Activated CD8-positive, alpha-beta memory T cell treated with anti-CD3 and anti-CD28 coated beads, Interleukin-2, amount 10 ng/mL, durations not matched to agents 7 days and 5 days (primary cell): ENCODE measurements at regions not wholly inside any gene's neighbourhood (a gene's known extent, or its start where the extent isn't known, plus 50 kb on each side); places are given as distances from the start of the nearest gene placed in this dataset.

ENCODE experiments used
- ATAC-seq: fragments of 150-1000 bp; cut with Tn5 transposase; one replicate; pipeline ENCODE4 v1.10.0; 2021; ENCODE audit warnings: moderate library complexity
- CTCF ChIA-PET: fragments of 350-600 bp; sonication (Branson Sonifier 250); formaldehyde crosslinking; loops from one replicate; lab custom pipeline; 2021; ENCODE audit warnings: antibody characterized with exemption; lab: Charles Lee
- DNase-seq: peaks from one replicate; pipeline ENCODE4 v3.0.0-alpha.2; 2020
- H3K27ac Mint-ChIP-seq: one replicate; pipeline ENCODE4 v1.8.0; 2021; ENCODE audit warnings: mild to moderate bottlenecking, mixed read lengths
- H3K27me3 Mint-ChIP-seq: one replicate; pipeline ENCODE4 v1.8.0; 2021; ENCODE audit warnings: mixed read lengths
- H3K36me3 Mint-ChIP-seq: one replicate; pipeline ENCODE4 v1.8.0; 2021; ENCODE audit warnings: mild to moderate bottlenecking, mixed read lengths
- H3K4me1 Mint-ChIP-seq: one replicate; pipeline ENCODE4 v1.8.0; 2021; ENCODE audit warnings: mixed read lengths
- H3K4me3 Mint-ChIP-seq: one replicate; pipeline ENCODE4 v1.8.0; 2021; ENCODE audit warnings: mild to moderate bottlenecking, moderate library complexity, mixed read lengths
- H3K9me3 Mint-ChIP-seq: one replicate; pipeline ENCODE4 v1.8.0; 2022; ENCODE audit warnings: low read depth, mixed read lengths

DNA sequence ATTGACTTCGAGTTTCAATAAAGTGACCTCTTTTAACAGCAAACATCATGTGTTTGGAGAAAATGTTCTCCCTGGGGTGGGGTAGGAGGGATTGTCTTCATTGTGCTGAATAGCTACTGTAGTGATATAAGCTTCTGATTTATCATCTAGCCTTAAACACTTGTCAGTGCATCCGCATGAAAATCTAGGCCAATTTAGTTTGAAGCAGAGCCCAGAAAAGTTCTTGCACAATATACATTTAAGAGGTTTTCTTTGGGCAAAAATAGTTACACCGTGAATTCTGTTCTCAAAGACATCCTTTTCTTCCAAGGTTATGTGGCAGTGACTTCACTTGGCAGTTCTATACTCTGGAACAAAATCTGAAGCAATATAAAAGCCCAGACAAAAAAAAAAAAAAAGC lies 136.0 kb upstream of the IFNG-AS1 start:
- no peaks in the 10 kb centered on the region for H3K27me3 Mint-ChIP-seq
- CTCF ChIA-PET = no interaction called here
- no peak overlapping the region for H3K4me3 Mint-ChIP-seq
- H3K9me3 Mint-ChIP-seq = no peaks in the 10 kb centered on the region
- ATAC-seq (no peak), DNase-seq (no peak)
- H3K4me1 Mint-ChIP-seq = no peaks in the 10 kb centered on the region
- no peak overlapping the region for H3K27ac Mint-ChIP-seq
- H3K36me3 Mint-ChIP-seq = no peaks in the 10 kb centered on the region

DNA sequence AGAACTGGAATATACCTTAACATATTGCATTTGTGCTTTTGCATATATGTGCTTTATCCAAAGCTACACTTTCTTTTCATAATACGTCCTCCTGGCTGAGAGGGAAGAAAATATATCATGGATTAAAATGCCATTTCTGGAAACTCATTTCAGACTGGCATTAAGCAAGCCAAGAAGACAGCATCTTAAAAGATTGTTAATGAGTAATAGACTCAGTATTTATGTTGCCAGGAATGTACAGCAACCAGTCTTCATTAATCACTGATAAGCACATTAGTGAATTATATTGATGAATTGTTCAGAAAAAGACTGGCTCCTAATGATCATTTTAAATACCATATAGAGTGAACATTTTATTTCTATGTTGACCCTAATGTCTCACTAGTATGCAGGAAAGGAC lies 134.9 kb upstream of the IFNG-AS1 start:
- no peaks in the 10 kb centered on the region for H3K9me3 Mint-ChIP-seq
- DNase-seq = no peak
- H3K27ac Mint-ChIP-seq = no peak overlapping the region
- ATAC-seq = no peak
- H3K4me1 Mint-ChIP-seq = no peaks in the 10 kb centered on the region
- H3K36me3 Mint-ChIP-seq = no peaks in the 10 kb centered on the region
- H3K4me3 Mint-ChIP-seq = no peak overlapping the region
- no peaks in the 10 kb centered on the region for H3K27me3 Mint-ChIP-seq
- CTCF ChIA-PET = no interaction called here

DNA sequence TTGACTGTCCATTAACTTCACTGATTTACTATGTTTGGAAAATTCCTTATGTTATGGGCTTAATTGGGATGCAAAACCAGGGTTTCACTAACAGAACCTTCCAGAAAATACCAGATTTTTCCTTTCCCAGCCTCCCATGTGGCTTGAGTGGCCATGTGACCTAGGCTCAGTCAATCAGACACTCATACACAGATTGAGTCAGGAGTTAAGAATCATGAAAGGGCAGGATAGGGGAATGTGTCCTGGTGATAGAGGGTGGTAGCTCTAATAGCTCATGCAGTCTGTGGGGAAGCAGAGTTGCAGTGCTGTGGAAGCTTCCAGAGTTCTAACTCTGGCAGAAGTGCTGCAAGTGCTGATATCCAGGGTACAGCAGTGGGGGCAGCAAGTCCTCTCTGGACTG lies 134.1 kb upstream of the IFNG-AS1 start:
- DNase-seq (no peak), ATAC-seq (no peak)
- CTCF ChIA-PET = no interaction called here
- Mint-ChIP-seq H3K9me3 (no peaks in the 10 kb centered on the region), H3K4me1 (no peaks in the 10 kb centered on the region), H3K27ac (no peak overlapping the region), H3K27me3 (no peaks in the 10 kb centered on the region), H3K36me3 (no peaks in the 10 kb centered on the region), H3K4me3 (no peak overlapping the region)

- DNase-seq (no peak), ATAC-seq (no peak)
- Mint-ChIP-seq H3K27me3 (no peaks in the 10 kb centered on the region), H3K4me1 (no peaks in the 10 kb centered on the region), H3K36me3 (no peaks in the 10 kb centered on the region), H3K9me3 (peaks cover 3% of the 10 kb centered on the region), H3K27ac (no peak overlapping the region), H3K4me3 (no peak overlapping the region)
- CTCF ChIA-PET = no interaction called here
Observed at GRCh38 chr12:67871231-67871630, 118.0 kb upstream of the IFNG-AS1 start.

GRCh38 chr12:67873355-67873754 lies 115.9 kb upstream of the IFNG-AS1 start:
- H3K36me3 Mint-ChIP-seq = no peaks in the 10 kb centered on the region
- H3K27me3 Mint-ChIP-seq = no peaks in the 10 kb centered on the region
- H3K4me1 Mint-ChIP-seq = no peaks in the 10 kb centered on the region
- H3K4me3 Mint-ChIP-seq = no peak overlapping the region
- no peak for DNase-seq
- H3K9me3 Mint-ChIP-seq = peaks cover 3% of the 10 kb centered on the region
- no peak overlapping the region for H3K27ac Mint-ChIP-seq
- CTCF ChIA-PET = no interaction called here
- ATAC-seq = no peak

DNA sequence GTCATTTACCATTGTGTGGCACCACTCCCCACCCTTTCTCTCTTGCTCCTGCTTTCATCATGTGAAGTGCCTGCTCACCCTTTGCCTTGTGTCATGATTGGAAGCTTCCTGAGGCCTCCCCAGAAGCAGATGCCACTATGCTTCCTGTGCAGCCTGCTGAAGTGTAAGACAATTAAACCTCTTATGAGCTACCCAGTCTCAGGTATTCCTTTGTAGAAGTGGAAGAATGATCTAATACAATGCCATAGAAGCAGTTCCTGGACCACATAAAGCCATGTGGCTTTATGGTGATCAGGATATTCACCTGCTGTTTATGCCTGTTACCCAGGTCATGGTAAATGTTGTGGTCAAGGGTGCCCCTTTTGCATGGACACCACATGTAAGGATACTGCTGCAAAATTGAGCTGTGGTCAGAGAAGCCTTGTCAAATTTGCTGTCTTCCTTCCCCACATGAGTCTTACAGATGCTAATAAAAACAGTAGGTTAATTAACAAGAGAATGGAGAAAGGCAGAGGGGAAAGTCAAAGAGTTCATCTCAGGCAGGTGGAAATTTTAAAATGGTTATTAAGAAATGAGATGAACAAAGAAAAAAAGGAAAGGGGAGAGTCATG lies 112.8 kb upstream of the IFNG-AS1 start:
- Mint-ChIP-seq H3K9me3 (peaks cover 3% of the 10 kb centered on the region), H3K27ac (no peak overlapping the region), H3K27me3 (no peaks in the 10 kb centered on the region), H3K4me3 (no peak overlapping the region), H3K36me3 (no peaks in the 10 kb centered on the region), H3K4me1 (no peaks in the 10 kb centered on the region)
- CTCF ChIA-PET = no interaction called here
- DNase-seq = no peak
- ATAC-seq = no peak

- Mint-ChIP-seq H3K27me3 (no peaks in the 10 kb centered on the region), H3K4me1 (no peaks in the 10 kb centered on the region), H3K27ac (no peak overlapping the region), H3K36me3 (no peaks in the 10 kb centered on the region), H3K4me3 (no peak overlapping the region), H3K9me3 (peaks cover 3% of the 10 kb centered on the region)
- DNase-seq (no peak), ATAC-seq (no peak)
- CTCF ChIA-PET = no interaction called here
Observed at GRCh38 chr12:67877727-67878126, 111.5 kb upstream of the IFNG-AS1 start.

GRCh38 chr12:67879937-67880336 lies 109.3 kb upstream of the IFNG-AS1 start:
- H3K27me3 Mint-ChIP-seq = no peaks in the 10 kb centered on the region
- no peak overlapping the region for H3K27ac Mint-ChIP-seq
- ATAC-seq (no peak), DNase-seq (no peak)
- H3K4me1 Mint-ChIP-seq = no peaks in the 10 kb centered on the region
- peaks cover 3% of the 10 kb centered on the region for H3K9me3 Mint-ChIP-seq
- no peaks in the 10 kb centered on the region for H3K36me3 Mint-ChIP-seq
- H3K4me3 Mint-ChIP-seq = no peak overlapping the region
- CTCF ChIA-PET = no interaction called here

GRCh38 chr12:67881565-67881964 lies 107.7 kb upstream of the IFNG-AS1 start:
- H3K9me3 Mint-ChIP-seq = no peaks in the 10 kb centered on the region
- no peak for DNase-seq
- no peaks in the 10 kb centered on the region for H3K36me3 Mint-ChIP-seq
- CTCF ChIA-PET = no interaction called here
- ATAC-seq = no peak
- no peak overlapping the region for H3K4me3 Mint-ChIP-seq
- H3K27me3 Mint-ChIP-seq = no peaks in the 10 kb centered on the region
- H3K27ac Mint-ChIP-seq = no peak overlapping the region
- no peaks in the 10 kb centered on the region for H3K4me1 Mint-ChIP-seq

GRCh38 chr12:67884596-67884995 lies 104.7 kb upstream of the IFNG-AS1 start:
- no peak for DNase-seq
- no peaks in the 10 kb centered on the region for H3K27me3 Mint-ChIP-seq
- no peak overlapping the region for H3K4me3 Mint-ChIP-seq
- H3K4me1 Mint-ChIP-seq = no peaks in the 10 kb centered on the region
- no peaks in the 10 kb centered on the region for H3K36me3 Mint-ChIP-seq
- no peak overlapping the region for H3K27ac Mint-ChIP-seq
- CTCF ChIA-PET = no interaction called here
- no peak for ATAC-seq
- no peaks in the 10 kb centered on the region for H3K9me3 Mint-ChIP-seq

DNA sequence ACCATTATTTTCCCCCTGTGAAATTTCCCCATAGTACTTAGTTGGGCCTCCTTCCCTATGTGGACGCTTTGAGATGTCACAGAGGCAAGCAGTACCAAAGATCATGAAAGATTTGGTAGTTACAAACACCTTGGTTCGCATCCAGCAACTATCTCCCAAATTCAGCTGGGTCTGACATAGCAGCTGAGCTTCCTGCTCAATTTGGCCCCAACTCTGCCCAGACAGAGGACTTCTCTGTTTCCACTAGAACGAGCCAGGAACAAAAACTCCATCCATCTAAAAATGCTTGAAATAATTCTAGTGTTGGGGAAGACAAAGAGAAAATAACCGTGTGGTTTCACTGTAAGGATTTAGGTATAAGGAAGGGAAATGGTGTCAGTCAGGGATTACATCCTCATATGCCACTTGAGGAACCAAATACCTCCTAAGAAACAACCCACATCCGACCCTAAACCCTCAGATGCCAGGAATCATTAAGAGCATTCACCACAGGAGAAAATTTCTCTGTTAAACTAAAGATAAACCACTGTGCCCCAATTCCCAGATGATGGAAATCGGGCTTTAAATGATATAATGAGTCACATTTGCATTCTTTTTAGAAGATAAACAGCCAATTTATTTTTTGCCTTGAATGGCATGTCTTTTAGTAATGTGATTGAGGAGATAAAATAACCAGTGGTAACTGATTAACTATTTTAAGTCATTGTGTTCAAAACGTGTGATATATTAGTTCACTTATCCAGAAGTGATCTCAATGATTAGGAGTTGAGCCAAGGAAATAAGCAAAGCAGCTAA lies 103.7 kb upstream of the IFNG-AS1 start:
- ATAC-seq (no peak), DNase-seq (no peak)
- Mint-ChIP-seq H3K9me3 (no peaks in the 10 kb centered on the region), H3K36me3 (no peaks in the 10 kb centered on the region), H3K4me1 (no peaks in the 10 kb centered on the region), H3K27ac (no peak overlapping the region), H3K27me3 (no peaks in the 10 kb centered on the region), H3K4me3 (no peak overlapping the region)
- CTCF ChIA-PET = no interaction called here

DNA sequence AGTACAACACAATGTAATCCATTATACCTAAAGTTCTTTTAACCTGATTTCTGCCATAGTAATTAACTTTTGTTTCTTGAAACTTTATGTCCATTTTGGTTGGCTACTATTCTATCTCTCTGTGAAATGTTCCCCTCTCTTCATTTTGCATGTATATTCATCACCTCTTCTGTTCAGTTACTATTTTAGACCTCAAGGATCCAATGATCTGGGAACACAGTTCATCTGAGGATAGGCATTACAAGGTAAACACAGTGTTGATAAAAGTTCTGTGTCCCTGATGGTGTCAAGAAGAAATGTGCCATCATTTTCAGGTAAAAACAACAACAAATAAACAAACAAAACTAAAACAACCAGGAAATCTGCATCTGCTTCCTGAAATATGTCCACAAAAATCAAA lies 102.2 kb upstream of the IFNG-AS1 start:
- DNase-seq = no peak
- Mint-ChIP-seq H3K4me3 (no peak overlapping the region), H3K27ac (no peak overlapping the region), H3K9me3 (no peaks in the 10 kb centered on the region), H3K27me3 (no peaks in the 10 kb centered on the region), H3K4me1 (peaks cover 6% of the 10 kb centered on the region), H3K36me3 (no peaks in the 10 kb centered on the region)
- ATAC-seq = no peak
- CTCF ChIA-PET = no interaction called here

DNA sequence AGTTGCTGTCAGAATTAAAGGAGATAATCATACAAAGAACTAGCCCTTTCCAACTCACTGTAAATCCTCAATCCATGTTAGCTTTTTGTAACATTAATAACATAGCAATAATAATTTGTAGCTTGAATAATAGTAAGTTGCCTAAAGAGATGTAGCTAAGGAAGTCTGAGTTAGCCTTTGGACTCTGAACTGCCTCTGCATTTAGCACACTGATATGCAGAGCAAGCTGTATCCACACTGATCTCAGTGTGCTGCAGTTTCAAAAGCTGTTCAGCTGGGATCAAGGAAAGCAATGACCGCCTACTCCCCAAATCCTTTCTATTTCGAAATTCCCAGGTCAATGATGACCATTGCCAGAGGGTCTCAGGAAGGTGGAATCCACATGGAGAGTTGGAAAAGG lies 99.3 kb upstream of the IFNG-AS1 start:
- ATAC-seq (no peak), DNase-seq (no peak)
- Mint-ChIP-seq H3K4me1 (peaks cover 6% of the 10 kb centered on the region), H3K36me3 (no peaks in the 10 kb centered on the region), H3K4me3 (no peak overlapping the region), H3K27ac (no peak overlapping the region), H3K27me3 (no peaks in the 10 kb centered on the region), H3K9me3 (no peaks in the 10 kb centered on the region)
- CTCF ChIA-PET = interaction anchor here (1.5 kb wide), 1 partner anchor 235 kb away, joined by 3 read pairs; no protein-coding TSS in a partner anchor

GRCh38 chr12:67890726-67891258 lies 98.5 kb upstream of the IFNG-AS1 start:
- CTCF ChIA-PET = no interaction called here
- H3K9me3 Mint-ChIP-seq = no peaks in the 10 kb centered on the region
- H3K4me1 Mint-ChIP-seq = peaks cover 6% of the 10 kb centered on the region
- no peaks in the 10 kb centered on the region for H3K27me3 Mint-ChIP-seq
- no peak for DNase-seq
- H3K36me3 Mint-ChIP-seq = no peaks in the 10 kb centered on the region
- H3K27ac Mint-ChIP-seq = no peak overlapping the region
- H3K4me3 Mint-ChIP-seq = no peak overlapping the region
- ATAC-seq = no peak
